ENCODE measurements at regions not wholly inside any gene's neighbourhood (a gene's known extent, or its start where the extent isn't known, plus 50 kb on each side); places are given as distances from the start of the nearest gene placed in this dataset.
"Not testable (repeated sequence)": the region's sequence is repeated elsewhere in the genome, so short reads cannot be mapped to it uniquely, and the experiment has no call there.

DNA sequence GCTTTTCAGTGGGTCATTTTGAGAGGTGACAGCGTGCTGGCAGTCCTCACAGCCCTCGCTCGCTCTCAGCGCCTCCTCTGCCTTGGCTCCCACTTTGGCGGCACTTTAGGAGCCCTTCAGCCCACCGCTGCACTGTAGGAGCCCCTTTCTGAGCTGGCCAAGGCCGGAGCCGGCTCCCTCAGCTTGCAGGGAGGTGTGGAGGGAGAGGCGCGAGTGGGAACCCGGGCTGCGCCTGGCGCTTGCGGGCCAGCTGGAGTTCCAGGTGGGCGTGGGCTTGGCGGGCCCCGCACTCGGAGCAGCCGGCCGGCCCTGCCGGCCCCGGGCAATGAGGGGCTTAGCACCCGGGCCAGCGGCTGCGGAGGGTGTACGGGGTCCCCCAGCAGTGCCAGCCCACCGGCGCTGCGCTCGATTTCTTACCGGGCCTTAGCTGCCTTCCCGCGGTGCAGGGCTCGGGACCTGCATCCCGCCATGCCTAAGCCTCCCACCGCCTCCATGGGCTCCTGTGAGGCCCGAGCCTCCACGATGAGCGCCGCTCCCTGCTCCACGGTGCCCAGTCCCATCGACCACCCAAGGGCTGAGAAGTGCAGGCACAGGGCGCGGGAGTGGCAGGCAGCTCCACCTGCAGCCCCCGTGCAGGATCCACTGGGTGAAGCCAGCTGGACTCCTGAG is 289.1 kb upstream of the UBE2E3 start:
- not testable (repeated sequence) for TF ChIP-seq CTCF (IDR thresholded peaks at IDR 0.05; ENCODE audit: poor library complexity, severe bottlenecking); RAD21 (conservative IDR thresholded peaks at IDR 0.05); EZH2 (IDR thresholded peaks at IDR 0.05; ENCODE audit: borderline replicate concordance, insufficient read depth, low read length, poor library complexity, severe bottlenecking)

Data from neural cell (in vitro differentiated cells).